CD4-positive, alpha-beta T cell treated with Interleukin-4 for 1 hour (primary cell): ENCODE measurements at regions not wholly inside any gene's neighbourhood (a gene's known extent, or its start where the extent isn't known, plus 50 kb on each side); places are given as distances from the start of the nearest gene placed in this dataset.

Experiments
- DNase-seq, 2 donors: peaks; one replicate each; pipeline ENCODE4 v3.0.0-alpha.2; 2020 to 2022

DNA sequence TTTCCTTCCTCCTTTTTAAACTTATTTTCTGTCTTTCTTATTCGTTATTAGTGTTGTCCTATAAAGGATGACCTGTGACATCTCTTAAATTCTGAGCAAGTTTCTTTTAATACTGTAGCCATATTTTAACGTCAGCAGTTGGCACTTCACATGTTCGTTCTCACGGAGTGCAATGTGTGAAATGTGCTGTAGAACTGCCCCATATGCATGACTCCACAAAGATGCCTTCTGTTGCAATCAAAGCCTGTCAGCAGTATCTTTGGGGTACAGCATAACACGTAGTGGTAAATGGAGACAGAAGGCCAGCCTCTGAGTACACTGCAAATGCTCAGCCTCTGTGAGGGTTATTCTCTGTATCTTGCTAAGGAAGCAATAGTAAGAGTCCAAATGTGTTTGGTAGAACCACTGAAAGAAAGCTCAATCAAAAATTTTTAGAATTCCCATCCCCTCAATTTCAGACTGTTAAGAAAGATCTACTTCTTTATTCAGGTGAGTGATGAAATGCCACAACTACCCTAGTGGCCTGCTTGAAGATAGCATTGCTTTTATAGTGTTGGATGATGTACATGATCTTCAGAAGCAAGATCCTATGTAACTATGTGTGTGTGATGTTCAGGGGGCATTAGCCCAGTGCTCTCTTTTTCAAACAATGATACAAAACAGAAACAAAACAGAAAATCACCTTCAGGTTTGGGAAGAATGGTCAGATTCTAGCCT lies 277.7 kb downstream of the TMEM167A start:
- no peak for DNase-seq

DNA sequence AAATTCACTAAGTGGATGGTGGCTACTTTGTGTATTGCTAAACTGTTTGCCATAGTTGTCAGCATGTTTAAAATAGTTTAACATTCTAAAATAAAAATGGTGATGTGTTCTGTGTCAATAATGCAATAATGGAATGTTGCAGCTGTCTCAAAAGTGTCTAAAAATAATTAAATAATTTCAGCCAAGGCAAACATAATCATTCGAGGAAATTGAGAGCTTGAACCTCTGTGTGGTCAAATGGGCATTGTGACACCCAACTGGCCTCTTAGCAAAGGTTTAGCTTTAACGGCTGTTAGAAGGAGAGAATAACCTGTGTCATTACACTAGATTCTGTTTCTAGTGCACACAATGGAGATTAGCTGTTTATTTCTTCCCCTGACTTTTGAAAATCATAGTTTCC lies 278.5 kb downstream of the TMEM167A start:
- no peak for DNase-seq

GRCh38 chr5:82796643-82797416 lies 280.4 kb downstream of the TMEM167A start:
- no peak for DNase-seq

DNA sequence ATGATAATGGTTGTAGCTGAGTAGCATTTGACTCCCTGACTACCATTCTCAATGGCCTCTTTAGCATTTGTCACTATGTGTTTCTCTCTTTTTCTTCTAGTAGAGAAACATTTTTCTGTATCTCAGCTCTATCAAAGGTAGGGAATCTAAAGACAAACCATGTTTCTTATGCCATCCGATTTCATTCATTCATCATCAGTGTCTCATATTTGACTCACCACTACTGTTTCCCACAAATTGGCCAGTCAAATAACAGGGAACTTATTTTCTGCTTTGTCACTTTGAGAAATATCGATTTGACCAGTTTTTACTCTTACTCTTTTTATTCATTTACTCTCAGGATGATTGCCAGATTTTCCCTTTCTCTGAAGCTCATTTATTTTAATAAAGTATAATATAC lies 282.3 kb downstream of the TMEM167A start:
- DNase-seq, result no peak

GRCh38 chr5:82793808-82794419 lies 283.3 kb downstream of the TMEM167A start:
- peak in 1 of 2 donors; percentile 42 for DNase-seq

GRCh38 chr5:82792096-82792495 lies 285.1 kb downstream of the TMEM167A start:
- no peak for DNase-seq

DNA sequence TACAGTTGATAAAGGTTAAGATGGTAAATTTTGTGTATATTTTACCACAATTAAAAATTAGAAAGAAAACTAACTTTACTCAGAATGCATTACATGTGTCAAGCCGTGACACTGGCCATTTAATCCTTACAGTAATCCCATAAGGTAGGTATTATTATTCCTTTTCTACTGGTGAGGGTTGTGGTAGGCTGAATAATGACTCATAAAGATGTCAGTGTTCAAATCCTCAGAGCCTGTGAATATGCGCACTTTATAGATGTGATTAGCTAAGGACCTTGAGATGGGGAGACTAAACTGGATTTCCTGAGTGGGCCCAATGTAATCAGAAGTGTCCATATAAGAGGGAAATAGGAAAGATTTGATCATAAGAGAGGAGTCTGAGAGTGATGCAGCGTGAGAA lies 288.1 kb downstream of the TMEM167A start:
- DNase-seq, result no peak

- no peak for DNase-seq
Measured at GRCh38 chr5:82786748-82787147, 290.4 kb downstream of the TMEM167A start.

- no peak for DNase-seq
Measured at GRCh38 chr5:82785882-82786509, 291.2 kb downstream of the TMEM167A start.

DNA sequence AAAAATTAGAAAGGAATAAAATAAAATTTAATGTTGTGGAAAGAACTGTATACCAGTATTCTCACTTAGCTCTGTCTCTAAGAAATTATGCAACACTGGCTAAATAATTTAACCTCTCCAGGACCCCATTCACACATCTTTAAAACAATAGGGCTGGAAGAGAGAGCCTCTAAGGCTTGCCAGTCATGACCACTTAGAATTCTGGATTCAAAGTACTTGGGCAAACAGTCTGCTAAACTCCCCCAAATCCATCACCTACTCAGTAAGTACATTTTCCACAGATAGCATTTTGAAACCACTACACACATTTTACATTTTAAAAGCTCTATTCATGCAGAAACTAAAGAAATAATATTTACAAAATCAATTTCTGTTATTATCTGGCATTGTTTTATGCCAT lies 291.7 kb downstream of the TMEM167A start:
- DNase-seq, result no peak

DNA sequence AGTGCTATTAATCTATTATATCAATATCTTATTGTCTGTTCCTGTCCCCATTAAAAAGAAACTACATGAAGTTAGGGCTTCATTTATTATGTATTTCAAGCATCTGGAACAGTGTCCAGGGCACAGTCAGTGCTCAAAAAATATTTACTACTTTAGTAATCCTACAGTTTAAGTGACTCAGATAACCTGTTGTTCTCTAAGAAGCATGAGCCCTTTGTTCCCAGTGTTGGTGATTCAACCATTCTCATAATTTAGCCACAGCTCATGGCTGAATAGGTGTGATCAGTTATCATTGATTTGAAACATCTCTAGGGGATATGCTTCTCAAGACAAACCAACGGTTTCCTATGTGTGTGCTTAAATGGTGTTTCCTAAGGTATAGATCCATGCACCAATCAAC lies 292.7 kb downstream of the TMEM167A start:
- DNase-seq, result no peak

DNA sequence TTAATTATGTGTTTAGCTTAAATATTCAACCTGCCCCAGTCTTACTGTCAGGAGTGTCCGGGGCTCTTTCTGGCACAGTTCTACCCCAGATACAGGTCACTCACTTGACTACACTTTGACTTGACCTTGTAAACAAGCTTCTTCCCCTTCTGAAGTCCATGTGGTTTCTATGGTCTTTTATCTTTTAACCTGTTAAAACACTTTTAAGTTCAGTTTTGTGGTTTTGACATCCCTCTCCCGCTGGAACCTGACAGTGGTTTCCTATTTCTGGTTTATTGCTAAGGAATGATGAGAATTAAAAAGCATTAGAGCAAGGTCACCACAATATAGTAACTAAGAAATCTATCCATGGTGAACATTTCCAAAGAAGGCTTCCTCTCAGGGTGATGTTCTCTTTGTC lies 300.1 kb downstream of the TMEM167A start:
- no peak for DNase-seq

- no peak for DNase-seq
Measured at GRCh38 chr5:82772281-82772680, 304.9 kb downstream of the TMEM167A start.

GRCh38 chr5:82766206-82766605 lies 311.0 kb downstream of the TMEM167A start:
- no peak for DNase-seq

DNA sequence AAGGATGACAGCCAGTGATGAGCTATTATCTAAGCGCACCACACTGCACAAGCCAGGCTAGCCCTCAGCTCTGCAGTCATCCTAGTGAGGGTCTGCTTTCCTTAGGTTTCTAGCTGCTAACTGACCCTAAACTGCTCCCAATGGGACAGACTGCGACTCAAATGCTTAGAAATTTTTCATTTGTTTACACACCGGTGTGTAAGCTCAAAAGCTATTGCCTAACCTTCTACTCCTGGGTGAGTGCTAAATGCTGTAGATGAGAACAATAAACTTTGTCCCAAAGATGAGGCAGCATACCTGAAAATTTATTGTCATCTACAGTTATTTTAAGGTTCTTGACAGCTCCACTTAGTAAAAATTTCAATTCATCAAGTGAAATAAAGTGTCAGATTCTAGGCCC lies 311.4 kb downstream of the TMEM167A start:
- DNase-seq, result no peak

- DNase-seq, result no peak
Measured at GRCh38 chr5:82760856-82761255, 316.3 kb downstream of the TMEM167A start.

GRCh38 chr5:82758881-82759280 lies 318.3 kb downstream of the TMEM167A start:
- no peak for DNase-seq

- no peak for DNase-seq
Measured at GRCh38 chr5:82754759-82755158, 322.4 kb downstream of the TMEM167A start.

DNA sequence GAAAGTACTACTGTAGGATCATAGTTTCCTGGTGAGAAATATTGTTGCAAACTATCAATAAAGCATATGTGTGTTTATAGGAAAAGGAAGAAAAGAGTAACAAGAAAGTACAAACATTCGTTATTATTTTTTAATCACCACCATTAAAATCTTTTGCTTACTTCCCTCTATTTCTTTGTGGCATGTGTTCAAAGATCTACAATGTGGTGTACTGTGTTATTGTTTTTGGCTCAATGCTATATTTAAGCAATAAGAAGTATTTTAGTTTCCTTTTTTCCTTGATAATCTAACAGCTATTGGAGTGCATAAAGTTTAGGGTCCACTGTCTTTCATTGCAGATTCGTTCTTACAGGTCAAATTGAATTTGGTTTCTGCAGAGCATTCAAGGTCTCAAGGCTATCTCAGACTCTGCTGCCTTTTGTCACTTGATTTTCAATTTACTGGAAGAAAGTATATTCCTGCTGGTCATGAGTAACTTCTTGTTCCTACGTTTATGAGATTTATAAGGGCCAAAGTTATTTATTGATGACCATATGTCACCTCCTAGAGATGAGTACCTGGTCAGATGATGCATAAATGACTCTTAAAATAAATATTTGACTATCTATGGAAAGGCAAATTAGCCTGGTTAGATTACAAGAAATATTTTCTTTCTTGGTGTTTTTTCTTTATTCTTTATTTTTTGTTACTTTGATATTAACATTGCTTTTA lies 323.0 kb downstream of the TMEM167A start:
- no peak for DNase-seq

GRCh38 chr5:82753374-82753773 lies 323.8 kb downstream of the TMEM167A start:
- no peak for DNase-seq

- no peak for DNase-seq
Measured at GRCh38 chr5:82749461-82749820, 327.8 kb downstream of the TMEM167A start.

- no peak for DNase-seq
Measured at GRCh38 chr5:82748688-82749460, 328.3 kb downstream of the TMEM167A start.
